ENCODE measurements at regions not wholly inside any gene's neighbourhood (a gene's known extent, or its start where the extent isn't known, plus 50 kb on each side); places are given as distances from the start of the nearest gene placed in this dataset.
"Not testable (repeated sequence)": the region's sequence is repeated elsewhere in the genome, so short reads cannot be mapped to it uniquely, and the experiment has no call there.

- no peak overlapping the region for H3K4me3 ChIP-seq (ENCODE audit: control extremely low read depth in 1 of 5, extremely low read depth in 1 of 5, insufficient read depth in 1 of 5, low read depth in 2 of 5, low read length in 4 of 5)
- Mint-ChIP-seq H3K4me1 (no peaks in the 10 kb centered on the region), H3K4me3 (no peak overlapping the region), H3K27me3 (no peaks in the 10 kb centered on the region), H3K9me3 (ENCODE audit: insufficient read depth) (no peaks in the 10 kb centered on the region), H3K27ac (no peak overlapping the region)
- no peak for DNase-seq
- H4K20me1 ChIP-seq (ENCODE audit: control insufficient read depth, insufficient read depth, low read length, poor library complexity, severe bottlenecking), result no peaks in the 10 kb centered on the region
- H3K4me2 ChIP-seq (replicated peaks; ENCODE audit: low read depth, low read length, poor library complexity, severe bottlenecking), result no peak overlapping the region
- CTCF ChIA-PET, result no interaction called here
- peaks cover 0 to 16% (median 0%) of the 10 kb centered on the region in 3 donors for H3K9me3 ChIP-seq (ENCODE audit: control extremely low read depth in 1 of 3, control insufficient read depth in 2 of 3, insufficient read depth in 1 of 3, low read length in 2 of 3)
- peaks cover 0 to 4% (median 0%) of the 10 kb centered on the region in 4 experiments for H3K27me3 ChIP-seq (replicated peaks in 1 of 4; ENCODE audit: control extremely low read depth in 1 of 4, control insufficient read depth in 3 of 4, insufficient read depth in 4 of 4, low read length in 3 of 4)
- H3K36me3 ChIP-seq (replicated peaks in 1 of 2; ENCODE audit: control extremely low read depth in 1 of 2, control insufficient read depth in 1 of 2, extremely low read depth in 1 of 2, insufficient read depth in 2 of 2, low read length in 1 of 2), result no peaks in the 10 kb centered on the region
- no peaks in the 10 kb centered on the region for H3K4me1 ChIP-seq (ENCODE audit: control insufficient read depth in 2 of 2, insufficient read depth in 2 of 2, low read length in 2 of 2)
- POLR2A ChIA-PET, result no interaction called here
- ATAC-seq (ENCODE audit: low read depth), result no peak
- intact Hi-C loops (cut with micrococcal nuclease), result no loop called here
- H3K79me2 ChIP-seq (ENCODE audit: control insufficient read depth, insufficient read depth, low read length), result no peaks in the 10 kb centered on the region
- no peak overlapping the region for H2AFZ ChIP-seq (ENCODE audit: insufficient read depth, low read depth, low read length, poor library complexity, severe bottlenecking)
- no peak overlapping the region for H3K9ac ChIP-seq (ENCODE audit: low read length)
- WGBS (ENCODE audit: insufficient coverage), result 78% methylated on average over 10 of the region's 10 CpGs
- TF ChIP-seq EZH2 (IDR thresholded peaks at IDR 0.05; ENCODE audit: borderline replicate concordance, insufficient read depth, low read depth, low read length, poor library complexity, severe bottlenecking), result no peak
- TF ChIP-seq CTCF (IDR thresholded peaks at IDR 0.05), result no peak
- no peak overlapping the region for H3K27ac ChIP-seq (ENCODE audit: low read length in 2 of 2)
Observed at GRCh38 chr22:47615051-47615450, 852.6 kb downstream of the TBC1D22A start.

- TF ChIP-seq EZH2 (IDR thresholded peaks at IDR 0.05; ENCODE audit: borderline replicate concordance, insufficient read depth, low read depth, low read length, poor library complexity, severe bottlenecking) (no peak), CTCF (IDR thresholded peaks at IDR 0.05) (no peak)
- Mint-ChIP-seq H3K4me1 (no peaks in the 10 kb centered on the region), H3K9me3 (ENCODE audit: insufficient read depth) (peaks cover 5% of the 10 kb centered on the region), H3K27me3 (peaks cover 7% of the 10 kb centered on the region), H3K27ac (no peak overlapping the region), H3K4me3 (no peak overlapping the region)
- no peak for ATAC-seq (ENCODE audit: low read depth)
- Histone ChIP-seq H3K27ac (ENCODE audit: low read length in 2 of 2) (no peak overlapping the region), H3K79me2 (ENCODE audit: control insufficient read depth, insufficient read depth, low read length) (no peaks in the 10 kb centered on the region), H3K9ac (ENCODE audit: low read length) (no peak overlapping the region), H3K4me3 (ENCODE audit: control extremely low read depth in 1 of 5, extremely low read depth in 1 of 5, insufficient read depth in 1 of 5, low read depth in 2 of 5, low read length in 4 of 5) (no peak overlapping the region), H3K36me3 (replicated peaks in 1 of 2; ENCODE audit: control extremely low read depth in 1 of 2, control insufficient read depth in 1 of 2, extremely low read depth in 1 of 2, insufficient read depth in 2 of 2, low read length in 1 of 2) (no peaks in the 10 kb centered on the region), H3K9me3 (ENCODE audit: control extremely low read depth in 1 of 3, control insufficient read depth in 2 of 3, insufficient read depth in 1 of 3, low read length in 2 of 3) (peaks cover 0 to 22% (median 0%) of the 10 kb centered on the region in 3 donors), H4K20me1 (ENCODE audit: control insufficient read depth, insufficient read depth, low read length, poor library complexity, severe bottlenecking) (no peaks in the 10 kb centered on the region), H3K4me1 (ENCODE audit: control insufficient read depth in 2 of 2, insufficient read depth in 2 of 2, low read length in 2 of 2) (no peaks in the 10 kb centered on the region), H3K27me3 (replicated peaks in 1 of 4; ENCODE audit: control extremely low read depth in 1 of 4, control insufficient read depth in 3 of 4, insufficient read depth in 4 of 4, low read length in 3 of 4) (peaks cover 0 to 4% (median 0%) of the 10 kb centered on the region in 4 experiments), H2AFZ (ENCODE audit: insufficient read depth, low read depth, low read length, poor library complexity, severe bottlenecking) (no peak overlapping the region), H3K4me2 (replicated peaks; ENCODE audit: low read depth, low read length, poor library complexity, severe bottlenecking) (no peak overlapping the region)
- intact Hi-C loops (cut with micrococcal nuclease), result no loop called here
- WGBS (ENCODE audit: insufficient coverage), result 95% methylated on average over 10 of the region's 13 CpGs
- ChIA-PET POLR2A (no interaction called here), CTCF (no interaction called here)
- no peak for DNase-seq
Observed at GRCh38 chr22:47613606-47614350, 851.3 kb downstream of the TBC1D22A start.

- H3K27me3 Mint-ChIP-seq; H2AFZ ChIP-seq (ENCODE audit: insufficient read depth, low read depth, low read length, poor library complexity, severe bottlenecking); ATAC-seq (ENCODE audit: low read depth); H3K4me1 Mint-ChIP-seq; CTCF ChIA-PET; H3K4me3 Mint-ChIP-seq; intact Hi-C loops (cut with micrococcal nuclease); H3K79me2 ChIP-seq (ENCODE audit: control insufficient read depth, insufficient read depth, low read length); H3K9me3 Mint-ChIP-seq (ENCODE audit: insufficient read depth); H3K27ac ChIP-seq (ENCODE audit: low read length in 2 of 2); H3K36me3 ChIP-seq (replicated peaks in 1 of 2; ENCODE audit: control extremely low read depth in 1 of 2, control insufficient read depth in 1 of 2, extremely low read depth in 1 of 2, insufficient read depth in 2 of 2, low read length in 1 of 2); H3K27ac Mint-ChIP-seq; H3K4me2 ChIP-seq (replicated peaks; ENCODE audit: low read depth, low read length, poor library complexity, severe bottlenecking); H3K9ac ChIP-seq (ENCODE audit: low read length); H3K4me1 ChIP-seq (ENCODE audit: control insufficient read depth in 2 of 2, insufficient read depth in 2 of 2, low read length in 2 of 2); H3K27me3 ChIP-seq (replicated peaks in 1 of 4; ENCODE audit: control extremely low read depth in 1 of 4, control insufficient read depth in 3 of 4, insufficient read depth in 4 of 4, low read length in 3 of 4); POLR2A ChIA-PET; H4K20me1 ChIP-seq (ENCODE audit: control insufficient read depth, insufficient read depth, low read length, poor library complexity, severe bottlenecking); H3K4me3 ChIP-seq (ENCODE audit: control extremely low read depth in 1 of 5, extremely low read depth in 1 of 5, insufficient read depth in 1 of 5, low read depth in 2 of 5, low read length in 4 of 5); DNase-seq: not testable (repeated sequence)
- H3K9me3 ChIP-seq (ENCODE audit: control extremely low read depth in 1 of 3, control insufficient read depth in 2 of 3, insufficient read depth in 1 of 3, low read length in 2 of 3), result peaks cover 0 to 22% (median 0%) of the 10 kb centered on the region in 3 donors
- 79% methylated on average over 7 of the region's 11 CpGs for WGBS (ENCODE audit: insufficient coverage)
Observed at GRCh38 chr22:47613181-47613580, 850.7 kb downstream of the TBC1D22A start.
